ENCODE measurements at regions not wholly inside any gene's neighbourhood (a gene's known extent, or its start where the extent isn't known, plus 50 kb on each side); places are given as distances from the start of the nearest gene placed in this dataset.

GRCh38 chr15:98501192-98501591, 147.1 kb upstream of the IGF1R start:
- no peak overlapping the region for H3K4me3 ChIP-seq (ENCODE audit: low read depth, low read length)
- no peaks in the 10 kb centered on the region for H3K27me3 ChIP-seq (ENCODE audit: control insufficient read depth, insufficient read depth, low read length)
- no peaks in the 10 kb centered on the region for H3K4me1 ChIP-seq (ENCODE audit: control insufficient read depth, insufficient read depth, low read length)
- H3K9me3 ChIP-seq (ENCODE audit: control insufficient read depth, insufficient read depth, low read depth, low read length), result peaks cover 3% of the 10 kb centered on the region; the same call in 1 of the 2 replicates
- no peak overlapping the region for H3K9ac ChIP-seq (ENCODE audit: low read length)
- no peaks in the 10 kb centered on the region for H3K36me3 ChIP-seq (ENCODE audit: control insufficient read depth, insufficient read depth, low read length)
- no peak overlapping the region for H3K27ac ChIP-seq (ENCODE audit: low read depth, low read length)

- no peak overlapping the region for H3K4me3 ChIP-seq (ENCODE audit: low read depth, low read length)
- no peaks in the 10 kb centered on the region for H3K27me3 ChIP-seq (ENCODE audit: control insufficient read depth, insufficient read depth, low read length)
- no peak overlapping the region for H3K27ac ChIP-seq (ENCODE audit: low read depth, low read length)
- H3K9ac ChIP-seq (ENCODE audit: low read length), result no peak overlapping the region
- no peaks in the 10 kb centered on the region for H3K36me3 ChIP-seq (ENCODE audit: control insufficient read depth, insufficient read depth, low read length)
- H3K9me3 ChIP-seq (ENCODE audit: control insufficient read depth, insufficient read depth, low read depth, low read length), result peaks cover 3% of the 10 kb centered on the region; the same call in 1 of the 2 replicates
- H3K4me1 ChIP-seq (ENCODE audit: control insufficient read depth, insufficient read depth, low read length), result no peaks in the 10 kb centered on the region; the same call in 1 of the 2 replicates
Observed at GRCh38 chr15:98501632-98502031, 146.7 kb upstream of the IGF1R start.

GRCh38 chr15:98503970-98504369, 144.4 kb upstream of the IGF1R start:
- Histone ChIP-seq H3K4me1 (ENCODE audit: control insufficient read depth, insufficient read depth, low read length) (no peaks in the 10 kb centered on the region; the same call in 1 of the 2 replicates), H3K36me3 (ENCODE audit: control insufficient read depth, insufficient read depth, low read length) (no peaks in the 10 kb centered on the region), H3K9ac (ENCODE audit: low read length) (no peak overlapping the region), H3K27me3 (ENCODE audit: control insufficient read depth, insufficient read depth, low read length) (no peaks in the 10 kb centered on the region), H3K27ac (ENCODE audit: low read depth, low read length) (no peak overlapping the region), H3K9me3 (ENCODE audit: control insufficient read depth, insufficient read depth, low read depth, low read length) (peaks cover 3% of the 10 kb centered on the region; the same call in 1 of the 2 replicates), H3K4me3 (ENCODE audit: low read depth, low read length) (no peak overlapping the region)

- no peaks in the 10 kb centered on the region for H3K36me3 ChIP-seq (ENCODE audit: control insufficient read depth, insufficient read depth, low read length)
- no peaks in the 10 kb centered on the region; the same call in 1 of the 2 replicates for H3K4me1 ChIP-seq (ENCODE audit: control insufficient read depth, insufficient read depth, low read length)
- H3K9me3 ChIP-seq (ENCODE audit: control insufficient read depth, insufficient read depth, low read depth, low read length), result no peaks in the 10 kb centered on the region; the same call in 1 of the 2 replicates
- H3K27ac ChIP-seq (ENCODE audit: low read depth, low read length), result no peak overlapping the region
- no peak overlapping the region for H3K9ac ChIP-seq (ENCODE audit: low read length)
- no peak overlapping the region for H3K4me3 ChIP-seq (ENCODE audit: low read depth, low read length)
- no peaks in the 10 kb centered on the region for H3K27me3 ChIP-seq (ENCODE audit: control insufficient read depth, insufficient read depth, low read length)
Observed at GRCh38 chr15:98504998-98505397, 143.3 kb upstream of the IGF1R start.

GRCh38 chr15:98505611-98506031, 142.7 kb upstream of the IGF1R start:
- H3K27ac ChIP-seq (ENCODE audit: low read depth, low read length), result no peak overlapping the region
- H3K36me3 ChIP-seq (ENCODE audit: control insufficient read depth, insufficient read depth, low read length), result no peaks in the 10 kb centered on the region
- H3K4me1 ChIP-seq (ENCODE audit: control insufficient read depth, insufficient read depth, low read length), result no peaks in the 10 kb centered on the region; the same call in 1 of the 2 replicates
- H3K4me3 ChIP-seq (ENCODE audit: low read depth, low read length), result no peak overlapping the region
- no peaks in the 10 kb centered on the region for H3K27me3 ChIP-seq (ENCODE audit: control insufficient read depth, insufficient read depth, low read length)
- no peaks in the 10 kb centered on the region for H3K9me3 ChIP-seq (ENCODE audit: control insufficient read depth, insufficient read depth, low read depth, low read length)
- H3K9ac ChIP-seq (ENCODE audit: low read length), result no peak overlapping the region

- H3K4me3 ChIP-seq (ENCODE audit: low read depth, low read length), result no peak overlapping the region
- no peak overlapping the region for H3K9ac ChIP-seq (ENCODE audit: low read length)
- H3K4me1 ChIP-seq (ENCODE audit: control insufficient read depth, insufficient read depth, low read length), result no peaks in the 10 kb centered on the region; the same call in 1 of the 2 replicates
- H3K36me3 ChIP-seq (ENCODE audit: control insufficient read depth, insufficient read depth, low read length), result no peaks in the 10 kb centered on the region
- H3K27me3 ChIP-seq (ENCODE audit: control insufficient read depth, insufficient read depth, low read length), result no peaks in the 10 kb centered on the region
- H3K9me3 ChIP-seq (ENCODE audit: control insufficient read depth, insufficient read depth, low read depth, low read length), result no peaks in the 10 kb centered on the region
- no peak overlapping the region for H3K27ac ChIP-seq (ENCODE audit: low read depth, low read length)
Observed at GRCh38 chr15:98506172-98506571, 142.2 kb upstream of the IGF1R start.

- no peak overlapping the region for H3K4me3 ChIP-seq (ENCODE audit: low read depth, low read length)
- H3K27ac ChIP-seq (ENCODE audit: low read depth, low read length), result no peak overlapping the region
- H3K36me3 ChIP-seq (ENCODE audit: control insufficient read depth, insufficient read depth, low read length), result no peaks in the 10 kb centered on the region
- H3K27me3 ChIP-seq (ENCODE audit: control insufficient read depth, insufficient read depth, low read length), result no peaks in the 10 kb centered on the region
- H3K4me1 ChIP-seq (ENCODE audit: control insufficient read depth, insufficient read depth, low read length), result no peaks in the 10 kb centered on the region; the same call in 1 of the 2 replicates
- no peaks in the 10 kb centered on the region for H3K9me3 ChIP-seq (ENCODE audit: control insufficient read depth, insufficient read depth, low read depth, low read length)
- H3K9ac ChIP-seq (ENCODE audit: low read length), result no peak overlapping the region
Observed at GRCh38 chr15:98506711-98507110, 141.6 kb upstream of the IGF1R start.

GRCh38 chr15:98513428-98513986, 134.8 kb upstream of the IGF1R start:
- no peak overlapping the region for H3K4me3 ChIP-seq (ENCODE audit: low read depth, low read length)
- H3K4me1 ChIP-seq (ENCODE audit: control insufficient read depth, insufficient read depth, low read length), result no peaks in the 10 kb centered on the region
- no peak overlapping the region for H3K27ac ChIP-seq (ENCODE audit: low read depth, low read length)
- H3K36me3 ChIP-seq (ENCODE audit: control insufficient read depth, insufficient read depth, low read length), result no peaks in the 10 kb centered on the region
- H3K27me3 ChIP-seq (ENCODE audit: control insufficient read depth, insufficient read depth, low read length), result no peaks in the 10 kb centered on the region
- H3K9me3 ChIP-seq (ENCODE audit: control insufficient read depth, insufficient read depth, low read depth, low read length), result no peaks in the 10 kb centered on the region
- no peak overlapping the region for H3K9ac ChIP-seq (ENCODE audit: low read length)

GRCh38 chr15:98514034-98514622, 134.2 kb upstream of the IGF1R start:
- H3K36me3 ChIP-seq (ENCODE audit: control insufficient read depth, insufficient read depth, low read length), result no peaks in the 10 kb centered on the region
- H3K27me3 ChIP-seq (ENCODE audit: control insufficient read depth, insufficient read depth, low read length), result no peaks in the 10 kb centered on the region
- no peak overlapping the region for H3K4me3 ChIP-seq (ENCODE audit: low read depth, low read length)
- no peak overlapping the region for H3K9ac ChIP-seq (ENCODE audit: low read length)
- H3K27ac ChIP-seq (ENCODE audit: low read depth, low read length), result no peak overlapping the region
- H3K9me3 ChIP-seq (ENCODE audit: control insufficient read depth, insufficient read depth, low read depth, low read length), result no peaks in the 10 kb centered on the region
- H3K4me1 ChIP-seq (ENCODE audit: control insufficient read depth, insufficient read depth, low read length), result no peaks in the 10 kb centered on the region

GRCh38 chr15:98518823-98519561, 129.3 kb upstream of the IGF1R start:
- no peaks in the 10 kb centered on the region for H3K27me3 ChIP-seq (ENCODE audit: control insufficient read depth, insufficient read depth, low read length)
- no peak overlapping the region for H3K27ac ChIP-seq (ENCODE audit: low read depth, low read length)
- no peak overlapping the region; the same call in 1 of the 2 replicates for H3K4me3 ChIP-seq (ENCODE audit: low read depth, low read length)
- H3K36me3 ChIP-seq (ENCODE audit: control insufficient read depth, insufficient read depth, low read length), result no peaks in the 10 kb centered on the region
- no peak overlapping the region for H3K9ac ChIP-seq (ENCODE audit: low read length)
- H3K4me1 ChIP-seq (ENCODE audit: control insufficient read depth, insufficient read depth, low read length), result no peaks in the 10 kb centered on the region; the same call in 1 of the 2 replicates
- no peaks in the 10 kb centered on the region for H3K9me3 ChIP-seq (ENCODE audit: control insufficient read depth, insufficient read depth, low read depth, low read length)

Measured in HUES6 (cell line).